Neural progenitor cell (in vitro differentiated cells): ENCODE measurements at regions not wholly inside any gene's neighbourhood (a gene's known extent, or its start where the extent isn't known, plus 50 kb on each side); places are given as distances from the start of the nearest gene placed in this dataset.
A peak's percentile ranks its signal among the peaks of the same experiment; 100 is the strongest.

Experiments
- DNase-seq: peaks from one replicate; pipeline ENCODE4 v3.0.0-alpha.2; 2016; ENCODE audit warnings: low spot score
- H2AFZ ChIP-seq: fragments of 200-600 bp; sonication (generic); replicated peaks from 2 replicates; pipeline ENCODE4 v1.6.1; 2016; ENCODE audit warnings: antibody characterized with exemption
- H3F3A ChIP-seq: fragments of 200-600 bp; sonication (generic); 2 replicates; pipeline ENCODE4 v1.6.1; 2016; ENCODE audit warnings: antibody characterized with exemption, low read depth
- H3K27ac ChIP-seq: fragments of 200-600 bp; sonication (generic); 2 replicates; pipeline ENCODE4 v1.5.1; 2016; ENCODE audit warnings: mild to moderate bottlenecking
- H3K27me3 ChIP-seq: fragments of 200-600 bp; sonication (generic); 2 replicates; pipeline ENCODE4 v1.6.1; 2016; ENCODE audit warnings: mild to moderate bottlenecking, moderate library complexity
- H3K36me3 ChIP-seq: fragments of 200-600 bp; sonication (generic); 2 replicates; pipeline ENCODE4 v1.5.1; 2016
- H3K4me1 ChIP-seq: fragments of 200-600 bp; sonication (generic); 2 replicates; pipeline ENCODE4 v1.6.1; 2016; ENCODE audit warnings: mixed run types
- H3K4me2 ChIP-seq: fragments of 200-600 bp; sonication (generic); 2 replicates; pipeline ENCODE4 v1.6.1; 2016
- H3K4me3 ChIP-seq: fragments of 200-600 bp; sonication (generic); 2 replicates; pipeline ENCODE4 v1.5.1; 2016
- H3K79me2 ChIP-seq: fragments of 200-600 bp; sonication (generic); 2 replicates; pipeline ENCODE4 v1.6.1; 2016; ENCODE audit warnings: low read depth
- H3K9ac ChIP-seq: fragments of 200-600 bp; sonication (generic); 2 replicates; pipeline ENCODE4 v1.6.1; 2016
- H3K9me3 ChIP-seq: fragments of 200-600 bp; sonication (generic); 2 replicates; pipeline ENCODE4 v1.5.1; 2016; ENCODE audit warnings: low read depth
- H4K20me1 ChIP-seq: fragments of 200-600 bp; sonication (generic); 2 replicates; pipeline ENCODE4 v1.6.1; 2016; ENCODE audit warnings: low read depth
- H3K27ac Mint-ChIP-seq: 3 replicates; pipeline ENCODE4 v1.8.0; 2021; ENCODE audit warnings: mixed read lengths
- H3K27me3 Mint-ChIP-seq: 2 replicates; pipeline ENCODE4 v1.8.0; 2022; ENCODE audit warnings: low read depth, mild to moderate bottlenecking, inconsistent platforms, moderate library complexity, mixed read lengths; ENCODE audit not compliant: insufficient read depth
- H3K36me3 Mint-ChIP-seq: 3 replicates; pipeline ENCODE4 v1.8.0; 2021; ENCODE audit warnings: mixed read lengths
- H3K4me1 Mint-ChIP-seq: 3 replicates; pipeline ENCODE4 v1.8.0; 2021; ENCODE audit warnings: mixed read lengths
- H3K4me3 Mint-ChIP-seq: 3 replicates; pipeline ENCODE4 v1.8.0; 2021; ENCODE audit warnings: mild to moderate bottlenecking, moderate library complexity, mixed read lengths
- H3K9me3 Mint-ChIP-seq: 3 replicates; pipeline ENCODE4 v1.8.0; 2020; ENCODE audit warnings: mixed read lengths
- CTCF ChIP-seq: fragments of 200-600 bp; sonication (generic); IDR thresholded peaks from 2 replicates; pipeline ENCODE4 v1.5.1; 2017; ENCODE audit warnings: antibody characterized with exemption, mild to moderate bottlenecking
- EZH2 ChIP-seq: fragments of 200-600 bp; sonication (generic); IDR thresholded peaks from 2 replicates; pipeline ENCODE4 v1.6.1; 2017; ENCODE audit warnings: antibody characterized with exemption, mild to moderate bottlenecking, moderate library complexity
- EZH2phosphoT487 ChIP-seq: fragments of 200-600 bp; sonication (generic); IDR thresholded peaks from 2 replicates; pipeline ENCODE4 v1.6.1; 2017; ENCODE audit warnings: antibody characterized with exemption

DNA sequence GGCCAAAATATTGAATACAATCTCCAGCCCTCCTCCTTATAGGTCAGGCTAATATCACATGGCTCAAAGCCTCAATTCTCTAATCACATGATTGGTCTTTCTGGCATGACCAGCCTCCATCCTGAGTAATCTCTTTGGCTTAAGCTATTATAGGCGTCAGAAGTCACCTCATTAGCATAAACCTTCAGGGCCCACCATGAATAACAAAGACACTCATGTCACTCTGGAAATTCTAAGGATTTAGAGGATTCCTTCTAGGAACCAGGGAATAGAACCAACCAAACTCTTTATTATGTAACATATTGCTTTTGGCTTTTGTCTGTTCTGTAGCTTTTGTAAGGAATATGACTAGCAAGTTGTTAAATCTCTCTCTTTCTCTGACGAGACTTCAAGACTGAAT lies 109.2 kb upstream of the IGFBP7 start:
- Histone ChIP-seq H3K27me3 (no peaks in the 10 kb centered on the region), H4K20me1 (no peaks in the 10 kb centered on the region), H2AFZ (no peak overlapping the region), H3K27ac (no peak overlapping the region), H3K4me2 (no peak overlapping the region), H3K4me3 (no peak overlapping the region), H3K36me3 (no peaks in the 10 kb centered on the region), H3F3A (no peaks in the 10 kb centered on the region), H3K4me1 (peaks cover 6% of the 10 kb centered on the region), H3K79me2 (no peaks in the 10 kb centered on the region), H3K9ac (no peak overlapping the region), H3K9me3 (no peaks in the 10 kb centered on the region)
- DNase-seq = peak; percentile 21
- no peak overlapping the region for H3K4me3 Mint-ChIP-seq
- no peak for TF ChIP-seq CTCF
- no peak for TF ChIP-seq EZH2
- no peak for TF ChIP-seq EZH2phosphoT487
- no peaks in the 10 kb centered on the region for H3K27me3 Mint-ChIP-seq
- peaks cover 13% of the 10 kb centered on the region for H3K9me3 Mint-ChIP-seq
- H3K36me3 Mint-ChIP-seq = no peaks in the 10 kb centered on the region
- H3K4me1 Mint-ChIP-seq = no peaks in the 10 kb centered on the region
- no peak overlapping the region for H3K27ac Mint-ChIP-seq

DNA sequence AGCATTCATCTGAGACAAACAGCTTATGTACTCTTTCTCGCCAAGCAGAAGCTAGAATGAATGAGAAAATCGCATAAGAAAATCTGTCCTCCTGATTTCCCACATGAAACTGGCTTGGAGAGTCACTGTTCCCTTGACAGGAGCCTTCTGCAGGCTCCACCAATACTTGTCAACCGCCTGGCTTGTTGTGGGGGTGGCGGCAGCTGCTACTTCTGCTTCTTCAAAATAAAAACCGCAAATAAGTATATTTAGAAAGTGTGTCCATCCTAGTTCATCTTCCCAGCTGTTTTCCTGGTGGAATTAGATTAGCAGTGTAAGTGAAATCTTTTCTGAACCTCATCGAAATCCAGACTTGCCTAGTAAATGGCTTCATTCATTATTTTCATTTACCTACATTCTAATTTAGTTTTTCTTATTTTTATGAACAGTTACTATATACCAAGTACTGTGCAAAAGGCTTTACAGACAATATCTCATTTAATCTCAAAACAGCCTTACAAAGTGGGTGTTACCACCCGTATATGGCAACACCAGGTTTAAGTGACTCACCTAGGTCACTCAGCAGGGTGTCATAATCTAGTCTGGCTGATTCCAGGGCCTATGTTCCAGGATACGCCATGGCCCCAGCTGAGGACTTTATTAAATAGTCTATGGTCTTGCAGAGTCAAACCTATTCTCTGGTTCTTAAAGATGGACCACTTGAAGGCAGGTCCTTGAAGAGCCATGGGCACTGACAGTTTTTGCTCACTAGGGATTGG lies 104.6 kb upstream of the IGFBP7 start:
- peaks cover 4% of the 10 kb centered on the region for H3K27me3 Mint-ChIP-seq
- Histone ChIP-seq H3K27ac (no peak overlapping the region), H2AFZ (no peak overlapping the region), H3F3A (no peaks in the 10 kb centered on the region), H3K36me3 (no peaks in the 10 kb centered on the region), H3K4me2 (no peak overlapping the region), H3K9me3 (no peaks in the 10 kb centered on the region), H3K4me1 (peaks cover 3% of the 10 kb centered on the region), H3K79me2 (no peaks in the 10 kb centered on the region), H4K20me1 (no peaks in the 10 kb centered on the region), H3K4me3 (no peak overlapping the region), H3K27me3 (no peaks in the 10 kb centered on the region), H3K9ac (no peak overlapping the region)
- TF ChIP-seq CTCF (no peak), EZH2phosphoT487 (no peak), EZH2 (no peak)
- H3K9me3 Mint-ChIP-seq = peaks cover 12% of the 10 kb centered on the region
- DNase-seq = no peak
- no peaks in the 10 kb centered on the region for H3K36me3 Mint-ChIP-seq
- H3K4me3 Mint-ChIP-seq = no peak overlapping the region
- no peaks in the 10 kb centered on the region for H3K4me1 Mint-ChIP-seq
- no peak overlapping the region for H3K27ac Mint-ChIP-seq

DNA sequence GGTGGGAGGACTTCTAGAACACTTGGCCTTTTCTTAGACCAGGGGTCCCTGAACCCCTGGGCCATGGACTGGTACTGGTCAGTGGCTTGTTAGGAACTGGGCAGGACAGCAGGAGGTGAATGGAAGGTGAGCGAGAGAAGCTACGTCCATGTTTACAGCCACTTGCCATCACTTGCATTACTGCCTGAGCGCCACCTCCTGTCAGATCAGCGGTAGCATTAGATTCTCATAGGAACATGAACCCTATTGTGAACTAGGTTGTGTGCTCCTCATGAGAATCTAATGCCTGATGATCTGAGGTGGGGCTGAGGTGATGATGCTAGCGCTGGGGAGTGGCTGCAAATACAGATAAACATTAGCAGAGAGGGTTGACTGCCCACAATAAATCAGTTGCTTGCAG lies 100.9 kb upstream of the IGFBP7 start:
- no peak overlapping the region for H3K4me3 ChIP-seq
- Mint-ChIP-seq H3K36me3 (no peaks in the 10 kb centered on the region), H3K4me3 (no peak overlapping the region), H3K27ac (no peak overlapping the region), H3K4me1 (peaks cover 14% of the 10 kb centered on the region), H3K27me3 (peaks cover 4% of the 10 kb centered on the region), H3K9me3 (peaks cover 12% of the 10 kb centered on the region)
- DNase-seq = no peak
- no peaks in the 10 kb centered on the region for H3K4me1 ChIP-seq
- H3F3A ChIP-seq = no peaks in the 10 kb centered on the region
- H2AFZ ChIP-seq = no peak overlapping the region
- H3K79me2 ChIP-seq = no peaks in the 10 kb centered on the region
- H3K36me3 ChIP-seq = no peaks in the 10 kb centered on the region
- no peaks in the 10 kb centered on the region for H3K27me3 ChIP-seq
- no peak overlapping the region for H3K9ac ChIP-seq
- H4K20me1 ChIP-seq = no peaks in the 10 kb centered on the region
- H3K9me3 ChIP-seq = no peaks in the 10 kb centered on the region
- H3K4me2 ChIP-seq = no peak overlapping the region
- TF ChIP-seq CTCF = no peak
- no peak for TF ChIP-seq EZH2phosphoT487
- TF ChIP-seq EZH2 = no peak
- no peak overlapping the region for H3K27ac ChIP-seq
